ENCODE measurements at regions not wholly inside any gene's neighbourhood (a gene's known extent, or its start where the extent isn't known, plus 50 kb on each side); places are given as distances from the start of the nearest gene placed in this dataset.
"Not testable (repeated sequence)": the region's sequence is repeated elsewhere in the genome, so short reads cannot be mapped to it uniquely, and the experiment has no call there.

DNA sequence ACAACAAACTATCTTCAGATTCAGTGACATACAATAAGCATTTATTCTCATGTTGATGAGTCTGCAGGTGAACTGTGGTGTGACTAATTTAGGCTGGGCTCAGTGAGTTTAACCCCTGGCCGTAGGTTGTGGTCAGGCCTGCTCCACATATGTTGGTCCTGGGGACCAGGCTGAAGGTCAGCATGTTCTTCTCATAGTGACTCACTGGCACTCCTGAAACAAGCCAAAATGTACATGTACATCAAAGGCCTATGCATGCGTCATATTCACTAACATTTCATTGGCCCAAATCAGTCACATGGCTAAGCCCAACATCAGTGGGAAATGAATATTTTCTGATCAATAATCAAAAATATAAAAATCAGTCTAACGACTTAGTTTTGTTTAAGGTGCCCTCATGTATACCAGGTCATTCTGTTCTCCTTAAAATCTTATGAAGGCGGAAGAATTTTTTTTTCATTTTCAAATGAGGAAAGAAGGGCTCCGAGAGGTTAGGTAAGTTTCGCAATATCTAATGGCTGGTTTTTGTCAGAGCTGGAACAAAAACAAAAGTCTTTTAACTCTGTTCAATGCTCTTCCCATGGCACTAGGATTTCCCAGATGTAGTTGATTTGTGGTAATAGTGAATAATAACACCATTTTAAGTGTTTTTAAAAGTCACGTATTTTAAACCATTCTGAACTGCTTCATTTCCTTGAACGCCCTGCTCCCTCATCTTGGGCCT lies 148.5 kb downstream of the MFSD1 start:
- Mint-ChIP-seq H3K27me3 (peaks cover 9% of the 10 kb centered on the region), H3K36me3 (no peaks in the 10 kb centered on the region), H3K27ac (no peak overlapping the region), H3K4me3 (no peak overlapping the region), H3K9me3 (no peaks in the 10 kb centered on the region), H3K4me1 (no peaks in the 10 kb centered on the region)
- no peak for ATAC-seq

DNA sequence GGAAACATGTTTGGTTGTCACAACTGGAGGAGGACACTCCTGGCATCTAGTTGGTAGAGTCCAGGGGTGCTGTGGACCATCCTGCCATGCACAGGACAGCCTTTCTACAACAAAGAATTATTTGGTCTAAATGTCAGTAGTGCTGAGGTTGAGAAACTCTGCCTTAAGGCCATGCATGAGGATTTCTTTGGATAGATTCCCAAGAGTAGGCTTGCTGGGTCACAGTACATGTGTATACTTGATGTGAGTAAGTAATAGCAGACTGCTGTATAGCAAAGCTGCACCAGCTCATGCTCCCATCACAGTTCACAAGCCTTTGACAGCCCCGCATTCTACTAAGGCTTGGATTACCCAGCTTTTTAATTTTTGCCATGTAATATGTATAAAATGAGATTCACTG lies 151.3 kb downstream of the MFSD1 start:
- H3K27ac Mint-ChIP-seq: no peak overlapping the region
- no peaks in the 10 kb centered on the region for H3K36me3 Mint-ChIP-seq
- ATAC-seq: no peak
- peaks cover 9% of the 10 kb centered on the region for H3K27me3 Mint-ChIP-seq
- H3K9me3 Mint-ChIP-seq: no peaks in the 10 kb centered on the region
- H3K4me3 Mint-ChIP-seq: no peak overlapping the region
- H3K4me1 Mint-ChIP-seq: no peaks in the 10 kb centered on the region

DNA sequence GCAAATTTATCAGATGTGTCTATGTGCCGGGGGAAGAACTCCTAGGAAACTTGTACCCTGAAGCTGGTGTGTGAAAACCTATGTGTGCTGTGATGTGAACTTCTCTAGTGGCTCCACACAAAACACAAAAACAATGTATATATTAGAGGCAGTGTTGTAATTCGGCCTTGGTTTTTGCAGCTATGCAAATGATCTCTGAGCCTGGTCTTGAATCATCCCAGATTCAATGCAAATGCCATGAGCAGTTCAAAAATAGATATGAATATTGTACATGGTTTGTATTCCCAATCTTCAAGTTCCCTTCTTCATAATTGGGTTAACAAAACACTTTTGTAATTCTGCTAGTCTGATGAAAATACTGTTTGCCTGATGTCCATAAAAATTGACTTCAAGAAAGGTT lies 152.6 kb downstream of the MFSD1 start:
- Mint-ChIP-seq H3K27ac (no peak overlapping the region), H3K4me3 (no peak overlapping the region), H3K36me3 (no peaks in the 10 kb centered on the region), H3K4me1 (no peaks in the 10 kb centered on the region), H3K9me3 (no peaks in the 10 kb centered on the region), H3K27me3 (no peaks in the 10 kb centered on the region)
- ATAC-seq: no peak

DNA sequence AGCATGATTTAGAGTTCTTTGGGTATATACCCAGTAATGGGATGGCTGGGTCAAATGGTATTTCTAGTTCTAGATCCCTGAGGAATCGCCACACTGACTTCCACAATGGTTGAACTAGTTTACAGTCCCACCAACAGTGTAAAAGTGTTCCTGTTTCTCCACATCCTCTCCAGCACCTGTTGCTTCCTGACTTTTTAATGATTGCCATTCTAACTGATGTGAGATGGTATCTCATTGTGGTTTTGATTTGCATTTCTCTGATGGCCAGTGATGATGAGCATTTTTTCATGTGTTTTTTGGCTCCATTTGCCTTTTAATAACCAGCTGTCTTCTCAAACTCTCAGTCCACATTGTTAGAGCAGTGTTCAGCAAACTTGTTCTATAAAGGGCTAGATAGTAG lies 155.9 kb downstream of the MFSD1 start:
- H3K4me3 Mint-ChIP-seq, ATAC-seq, H3K9me3 Mint-ChIP-seq, H3K4me1 Mint-ChIP-seq, H3K27me3 Mint-ChIP-seq, H3K36me3 Mint-ChIP-seq, H3K27ac Mint-ChIP-seq: not testable (repeated sequence)

DNA sequence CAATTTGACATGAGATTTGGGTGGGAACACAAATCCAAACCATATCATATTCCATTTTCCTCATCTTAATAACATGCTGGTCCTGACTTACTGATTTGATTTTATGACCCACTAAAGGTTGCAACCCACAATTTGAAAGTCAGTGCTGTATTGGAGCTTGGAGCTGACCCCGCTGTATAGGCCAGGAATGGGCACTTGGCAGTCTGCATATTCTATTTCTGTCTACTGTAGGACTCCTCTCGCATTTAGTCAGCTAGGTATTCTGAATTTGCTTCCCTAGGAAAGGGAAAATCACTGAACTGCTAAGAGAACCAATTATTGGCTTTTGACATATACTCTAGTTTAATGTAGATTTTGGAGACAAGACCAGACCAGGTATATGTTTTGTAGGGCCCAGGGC lies 157.0 kb downstream of the MFSD1 start:
- no peaks in the 10 kb centered on the region for H3K4me1 Mint-ChIP-seq
- no peak overlapping the region for H3K27ac Mint-ChIP-seq
- H3K36me3 Mint-ChIP-seq: no peaks in the 10 kb centered on the region
- no peak for ATAC-seq
- H3K27me3 Mint-ChIP-seq: no peaks in the 10 kb centered on the region
- H3K9me3 Mint-ChIP-seq: no peaks in the 10 kb centered on the region
- no peak overlapping the region for H3K4me3 Mint-ChIP-seq

DNA sequence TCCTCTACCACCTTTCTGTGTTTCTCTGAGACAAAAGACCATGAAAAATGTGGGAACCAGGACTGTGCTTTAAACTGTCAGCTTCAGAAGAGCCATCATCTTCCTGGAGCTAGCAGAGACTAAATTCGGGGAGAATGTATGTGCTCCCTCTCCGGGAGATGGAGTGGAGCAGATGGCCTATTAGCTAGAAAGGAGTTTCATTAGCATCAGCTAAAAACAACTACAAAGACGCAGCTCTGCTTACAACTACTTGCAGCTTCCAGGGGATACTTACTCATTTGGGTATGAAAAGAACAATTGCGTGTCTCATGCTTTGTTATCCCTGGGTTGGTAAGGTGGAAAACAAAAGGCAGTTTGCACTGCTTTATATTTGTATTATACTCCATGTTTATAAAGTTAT lies 159.6 kb downstream of the MFSD1 start:
- Mint-ChIP-seq H3K4me1 (no peaks in the 10 kb centered on the region), H3K4me3 (no peak overlapping the region), H3K36me3 (no peaks in the 10 kb centered on the region), H3K27ac (no peak overlapping the region), H3K27me3 (no peaks in the 10 kb centered on the region), H3K9me3 (no peaks in the 10 kb centered on the region)
- ATAC-seq: no peak

DNA sequence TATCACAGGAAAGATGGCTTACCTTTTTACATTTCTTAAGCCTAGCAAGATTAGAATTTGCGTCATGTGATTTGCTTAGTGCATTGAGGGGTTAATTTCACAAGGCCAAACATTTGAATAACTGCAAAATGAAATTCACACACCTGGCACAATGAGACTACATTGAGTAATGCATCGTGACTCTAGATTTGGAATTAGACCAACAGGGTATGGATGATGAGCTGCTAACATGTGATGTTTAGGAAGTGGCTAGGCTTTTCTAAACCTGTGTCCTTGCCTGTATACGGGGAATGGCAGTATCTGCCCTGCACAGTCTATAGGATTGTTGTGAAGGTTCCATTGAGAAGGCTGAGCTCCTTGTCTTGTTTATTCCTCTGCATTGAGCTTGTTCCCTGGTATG lies 160.1 kb downstream of the MFSD1 start:
- no peak for ATAC-seq
- no peak overlapping the region for H3K4me3 Mint-ChIP-seq
- H3K27ac Mint-ChIP-seq: no peak overlapping the region
- H3K27me3 Mint-ChIP-seq: no peaks in the 10 kb centered on the region
- H3K4me1 Mint-ChIP-seq: no peaks in the 10 kb centered on the region
- H3K9me3 Mint-ChIP-seq: no peaks in the 10 kb centered on the region
- no peaks in the 10 kb centered on the region for H3K36me3 Mint-ChIP-seq

DNA sequence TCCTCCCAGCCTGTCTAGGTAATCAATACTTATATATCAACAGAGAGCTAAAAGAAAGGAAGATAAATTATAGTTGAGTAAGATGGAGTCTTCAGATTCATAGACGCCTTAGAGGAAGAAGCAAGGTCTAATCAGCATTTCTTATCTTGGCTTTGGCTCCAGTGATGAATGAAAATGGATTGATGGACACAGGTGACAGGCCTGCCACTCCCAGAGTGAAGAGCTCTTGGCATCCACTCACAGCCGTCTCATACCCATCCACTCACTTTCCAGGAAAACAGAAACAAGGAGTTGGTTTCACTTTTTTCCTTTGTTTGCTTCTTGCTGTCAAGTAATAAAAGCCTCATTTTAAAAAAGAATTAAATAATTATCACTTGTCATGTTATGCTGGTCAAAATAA lies 168.2 kb downstream of the MFSD1 start:
- Mint-ChIP-seq H3K27me3 (no peaks in the 10 kb centered on the region), H3K4me3 (no peak overlapping the region), H3K36me3 (no peaks in the 10 kb centered on the region), H3K4me1 (no peaks in the 10 kb centered on the region), H3K27ac (no peak overlapping the region), H3K9me3 (peaks cover 3% of the 10 kb centered on the region)
- ATAC-seq: no peak

DNA sequence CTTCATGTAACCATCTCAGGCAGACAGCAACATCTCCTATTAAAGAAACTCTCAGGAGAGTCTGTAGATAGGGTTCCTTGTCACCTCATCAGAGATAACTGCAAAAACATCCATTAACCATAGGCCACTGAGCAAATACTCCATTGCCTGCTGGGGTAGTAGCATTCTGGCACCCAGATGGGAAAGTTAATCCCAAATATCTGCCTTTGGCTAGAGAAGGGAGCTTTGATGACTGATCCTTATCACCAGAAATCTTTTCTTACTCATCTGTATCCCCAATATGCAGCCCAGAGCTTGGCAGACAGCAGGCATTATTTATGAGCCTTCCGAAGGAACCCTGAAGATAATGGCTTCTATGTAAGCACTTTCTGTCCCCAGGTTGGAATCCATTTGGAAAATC lies 173.1 kb downstream of the MFSD1 start:
- Mint-ChIP-seq H3K27ac (no peak overlapping the region), H3K4me3 (no peak overlapping the region), H3K9me3 (peaks cover 7% of the 10 kb centered on the region), H3K4me1 (no peaks in the 10 kb centered on the region), H3K27me3 (peaks cover 9% of the 10 kb centered on the region), H3K36me3 (no peaks in the 10 kb centered on the region)
- no peak for ATAC-seq

DNA sequence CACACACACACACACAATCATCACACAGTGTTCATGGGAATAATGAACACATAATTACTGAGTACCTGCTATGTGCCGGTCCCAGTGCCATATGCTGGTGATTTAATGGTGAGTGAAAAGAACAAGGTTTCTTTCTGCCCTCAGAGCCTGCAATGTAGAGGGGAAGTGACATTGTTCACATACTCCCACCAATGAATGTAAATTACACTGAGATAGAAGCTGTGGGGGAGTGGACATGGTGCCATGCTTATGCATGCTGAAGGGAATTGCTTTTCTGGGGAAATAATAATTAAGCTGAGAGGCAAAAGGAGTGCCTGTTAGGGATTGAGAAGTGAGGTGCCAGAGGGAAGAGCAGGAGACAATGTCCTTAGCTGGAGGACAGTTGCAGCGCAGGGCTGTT lies 175.1 kb downstream of the MFSD1 start:
- no peak overlapping the region for H3K4me3 Mint-ChIP-seq
- H3K27ac Mint-ChIP-seq: no peak overlapping the region
- no peak for ATAC-seq
- no peaks in the 10 kb centered on the region for H3K36me3 Mint-ChIP-seq
- peaks cover 9% of the 10 kb centered on the region for H3K27me3 Mint-ChIP-seq
- H3K4me1 Mint-ChIP-seq: no peaks in the 10 kb centered on the region
- H3K9me3 Mint-ChIP-seq: peaks cover 14% of the 10 kb centered on the region

DNA sequence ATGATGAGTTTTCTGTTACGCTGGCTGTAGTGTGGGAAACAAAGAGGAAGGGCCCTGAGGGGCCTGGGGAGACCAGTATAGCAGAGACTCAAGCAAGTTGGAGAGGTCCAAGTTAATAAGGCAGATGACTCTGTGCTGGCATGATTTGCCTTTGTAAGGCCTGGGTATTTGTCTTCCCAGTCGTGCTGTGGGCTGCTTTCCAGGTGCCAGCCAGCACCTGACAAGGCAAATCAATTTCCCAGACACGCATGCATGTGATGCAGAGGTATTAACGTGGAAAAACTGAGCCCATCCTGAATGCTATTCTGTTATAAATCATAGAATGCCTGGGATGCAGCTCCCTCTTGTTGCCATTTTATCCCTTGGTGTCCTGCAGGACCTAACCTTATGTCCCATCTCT lies 175.6 kb downstream of the MFSD1 start:
- ATAC-seq: no peak
- H3K36me3 Mint-ChIP-seq: no peaks in the 10 kb centered on the region
- H3K9me3 Mint-ChIP-seq: peaks cover 14% of the 10 kb centered on the region
- peaks cover 9% of the 10 kb centered on the region for H3K27me3 Mint-ChIP-seq
- H3K4me1 Mint-ChIP-seq: no peaks in the 10 kb centered on the region
- H3K27ac Mint-ChIP-seq: no peak overlapping the region
- no peak overlapping the region for H3K4me3 Mint-ChIP-seq

DNA sequence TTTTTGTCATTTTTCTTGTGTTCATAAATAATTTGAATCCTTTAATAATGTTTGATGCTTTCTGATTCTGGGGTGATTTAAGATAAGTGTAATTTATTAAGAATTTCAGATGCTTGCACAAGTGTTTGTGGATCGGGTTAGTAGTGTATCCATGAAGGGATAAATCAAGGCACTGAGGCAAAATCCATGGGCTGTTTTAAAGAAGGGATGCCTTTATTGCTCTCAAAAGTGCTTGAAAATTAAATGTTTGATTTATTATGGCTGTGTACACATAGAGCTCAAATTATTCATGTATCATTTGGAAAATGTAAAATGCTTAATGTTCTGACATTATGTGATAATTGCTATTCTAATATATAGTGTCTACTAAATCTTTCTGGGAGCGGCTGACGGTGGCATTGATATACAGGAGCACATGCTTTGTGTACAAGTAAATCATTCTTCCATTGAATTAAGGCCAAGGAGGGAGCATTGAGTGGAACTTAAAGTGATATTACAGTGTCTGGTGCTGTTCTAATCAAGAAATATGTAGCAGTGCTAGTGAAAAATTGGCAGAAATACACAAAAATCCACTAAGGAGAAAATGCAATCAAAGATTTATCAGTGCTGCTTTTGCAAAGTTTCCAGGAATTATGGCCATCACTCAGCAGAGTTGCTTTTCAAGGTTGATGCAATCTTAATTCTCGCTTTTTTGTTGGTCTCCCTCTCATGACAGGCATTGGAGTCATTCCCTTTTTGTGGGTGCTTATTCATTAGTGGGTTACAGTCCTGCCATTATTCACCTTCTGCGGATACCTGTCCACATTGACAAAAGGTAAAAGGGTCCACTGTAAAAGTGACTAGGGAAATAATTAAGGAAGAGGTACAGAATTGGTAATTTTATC lies 181.6 kb downstream of the MFSD1 start:
- Mint-ChIP-seq H3K36me3 (no peaks in the 10 kb centered on the region), H3K9me3 (peaks cover 16% of the 10 kb centered on the region), H3K27me3 (no peaks in the 10 kb centered on the region), H3K4me3 (no peak overlapping the region), H3K27ac (no peak overlapping the region), H3K4me1 (no peaks in the 10 kb centered on the region)
- no peak for ATAC-seq

DNA sequence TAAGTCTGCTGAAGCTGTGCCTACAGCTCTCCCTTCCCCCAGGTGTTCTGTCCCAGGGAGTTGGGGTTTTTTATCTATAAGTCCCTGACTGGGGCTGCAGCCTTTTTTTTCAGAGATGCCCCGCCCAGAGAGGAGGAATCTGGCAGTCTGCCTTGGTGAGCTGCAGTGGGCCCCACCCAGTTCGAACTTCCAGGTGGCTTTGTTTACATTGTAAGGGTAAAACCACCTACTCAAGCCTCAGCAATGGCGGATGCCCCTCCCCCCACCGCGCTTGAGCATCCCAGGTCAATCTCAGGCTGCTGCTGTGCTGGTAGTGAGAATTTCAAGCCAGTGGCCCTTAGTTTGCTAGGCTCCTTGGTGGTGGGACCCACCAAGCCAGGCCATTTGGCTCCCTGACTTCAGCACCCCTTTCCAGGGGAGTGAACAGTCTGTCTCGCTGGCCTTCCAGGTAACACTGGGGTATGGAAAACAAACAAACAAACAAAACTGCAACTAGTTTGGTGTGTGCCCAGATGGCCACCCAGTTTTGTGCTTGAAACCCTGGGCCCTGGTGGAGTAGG lies 189.4 kb downstream of the MFSD1 start:
- Mint-ChIP-seq H3K36me3 (no peaks in the 10 kb centered on the region), H3K4me3 (no peak overlapping the region), H3K27me3 (no peaks in the 10 kb centered on the region), H3K27ac (no peak overlapping the region), H3K4me1 (no peaks in the 10 kb centered on the region), H3K9me3 (peaks cover 9% of the 10 kb centered on the region)
- no peak for ATAC-seq

DNA sequence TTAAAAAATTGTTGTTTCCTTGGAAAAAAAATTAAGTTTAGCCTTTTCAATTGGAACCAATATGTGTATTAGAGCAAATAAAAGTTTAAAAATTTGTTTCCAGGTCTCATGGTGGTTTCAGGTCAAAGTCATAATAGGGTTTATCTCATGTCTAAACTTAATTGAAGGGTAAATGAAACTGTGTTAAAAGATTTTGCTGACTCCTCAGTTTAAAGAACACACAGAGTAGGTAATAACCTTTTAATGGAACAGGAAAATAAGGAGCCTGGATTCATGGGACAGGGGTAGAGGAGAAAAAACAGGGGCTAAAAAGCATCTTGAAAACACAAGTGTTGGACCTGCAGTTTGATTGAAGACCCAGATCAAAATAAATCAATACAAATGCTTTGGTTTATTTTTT lies 190.6 kb downstream of the MFSD1 start:
- H3K36me3 Mint-ChIP-seq: no peaks in the 10 kb centered on the region
- H3K4me3 Mint-ChIP-seq: no peak overlapping the region
- no peaks in the 10 kb centered on the region for H3K27me3 Mint-ChIP-seq
- H3K4me1 Mint-ChIP-seq: no peaks in the 10 kb centered on the region
- no peak for ATAC-seq
- H3K9me3 Mint-ChIP-seq: no peaks in the 10 kb centered on the region
- no peak overlapping the region for H3K27ac Mint-ChIP-seq

DNA sequence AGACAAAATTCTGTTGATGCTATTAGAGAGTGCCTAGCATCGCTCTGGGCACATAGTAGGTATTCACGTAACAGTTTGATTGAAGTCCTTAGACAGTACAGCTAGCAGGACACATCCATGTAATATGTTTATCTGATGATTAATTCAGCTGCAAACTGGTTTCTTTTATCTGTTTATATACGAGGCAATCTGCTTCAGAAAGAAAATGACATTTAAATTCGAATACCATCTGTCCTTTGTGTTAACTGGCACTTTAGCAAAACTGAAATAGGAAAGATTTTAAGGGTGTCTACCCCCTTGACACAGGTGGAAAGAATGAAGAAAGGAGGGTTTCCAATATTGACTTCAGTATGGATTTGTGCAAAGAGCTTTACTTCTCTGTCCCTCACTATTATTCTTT lies 192.5 kb downstream of the MFSD1 start:
- Mint-ChIP-seq H3K27ac (no peak overlapping the region), H3K4me3 (no peak overlapping the region), H3K9me3 (no peaks in the 10 kb centered on the region), H3K27me3 (no peaks in the 10 kb centered on the region), H3K4me1 (no peaks in the 10 kb centered on the region), H3K36me3 (no peaks in the 10 kb centered on the region)
- ATAC-seq: no peak

DNA sequence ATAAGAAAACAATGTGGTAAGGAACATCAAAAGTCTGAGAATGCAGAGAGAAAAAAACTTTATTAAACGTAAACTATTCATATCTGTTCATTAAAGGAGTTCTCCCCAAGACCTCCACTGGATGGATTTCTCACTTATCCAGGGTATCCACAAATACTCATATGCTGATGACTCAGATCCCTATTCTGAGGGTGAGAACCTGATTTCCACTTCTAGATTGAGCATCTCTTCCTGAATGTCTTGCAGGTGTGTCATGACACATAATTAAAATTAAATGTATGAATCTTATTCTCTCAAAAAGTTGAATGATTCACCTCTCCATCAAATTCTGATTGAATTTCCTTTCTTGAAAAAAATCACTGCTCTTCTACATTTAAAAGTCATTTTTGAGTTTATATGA lies 199.9 kb downstream of the MFSD1 start:
- Mint-ChIP-seq H3K9me3 (peaks cover 3% of the 10 kb centered on the region), H3K27ac (no peak overlapping the region), H3K36me3 (no peaks in the 10 kb centered on the region), H3K4me1 (no peaks in the 10 kb centered on the region), H3K4me3 (no peak overlapping the region), H3K27me3 (no peaks in the 10 kb centered on the region)
- no peak for ATAC-seq

Data from stimulated activated memory B cell treated with anti-CD40 and anti-IgM and Interleukin-4, amounts not matched to agents 10 μg/mL and 1 μg/mL and 100 μg/mL, for 72 hours (primary cell).